GM12892 (cell line): ENCODE measurements at regions not wholly inside any gene's neighbourhood (a gene's known extent, or its start where the extent isn't known, plus 50 kb on each side); places are given as distances from the start of the nearest gene placed in this dataset.

ENCODE experiments used
- POLR2A ChIP-seq: IDR thresholded peaks from 2 replicates; pipeline ENCODE4 v1.6.1; 2011; ENCODE audit warnings: low read depth, low read length, control low read depth
- TAF1 ChIP-seq: IDR thresholded peaks from 2 replicates; pipeline ENCODE4 v1.6.1; 2011; ENCODE audit warnings: low read depth, mild to moderate bottlenecking, control low read depth, low read length, borderline replicate concordance

DNA sequence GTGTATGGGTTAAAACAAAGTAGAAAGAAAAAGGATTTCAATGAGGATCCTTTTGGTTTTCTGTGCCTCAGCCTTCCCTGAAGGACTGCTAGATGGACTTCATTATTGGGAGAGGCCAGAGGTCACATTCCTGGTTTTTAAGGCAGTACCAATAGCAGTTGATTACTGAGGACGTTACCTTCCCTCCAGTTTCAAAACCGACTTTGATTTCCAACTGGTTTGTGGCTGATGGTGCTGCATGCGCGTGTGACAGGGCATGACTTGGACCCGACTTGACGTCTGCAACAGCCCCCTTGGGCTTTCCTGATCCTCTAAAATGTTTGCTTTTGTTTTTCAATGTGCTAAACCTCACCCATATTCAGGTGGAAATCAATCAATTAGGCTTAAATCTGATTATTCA is 314.3 kb upstream of the ARGLU1 start:
- TF ChIP-seq TAF1 (no peak), POLR2A (no peak)
